BE2C (cell line): ENCODE measurements at regions not wholly inside any gene's neighbourhood (a gene's known extent, or its start where the extent isn't known, plus 50 kb on each side); places are given as distances from the start of the nearest gene placed in this dataset.
A peak's percentile ranks its signal among the peaks of the same experiment; 100 is the strongest.

ENCODE experiments used
- DNase-seq: peaks from one replicate; pipeline ENCODE4 v3.0.0-alpha.2; 2020
- H3K27me3 ChIP-seq: fragments of 250-450 bp; sonication (Bioruptor Pico); 2 replicates; pipeline ENCODE4 v1.5.1; 2020; ENCODE audit warnings: mild to moderate bottlenecking
- H3K36me3 ChIP-seq: fragments of 250-450 bp; sonication (Bioruptor Pico); 2 replicates; pipeline ENCODE4 v1.5.1; 2020; ENCODE audit warnings: mild to moderate bottlenecking
- H3K4me1 ChIP-seq: fragments of 250-450 bp; sonication (Bioruptor Pico); 2 replicates; pipeline ENCODE4 v1.5.1; 2020
- H3K4me3 ChIP-seq: 2 replicates; pipeline ENCODE4 v1.5.1; 2011; ENCODE audit warnings: low read depth, low read length
- H3K9me3 ChIP-seq: fragments of 250-450 bp; sonication (Bioruptor Pico); 2 replicates; pipeline ENCODE4 v1.5.1; 2020
- TF ChIP-seq, protein P1 (sequence below): IDR thresholded peaks from 2 replicates; pipeline ENCODE4 v1.5.1; 2012; ENCODE audit warnings: mild to moderate bottlenecking, low read depth, low read length

DNA sequence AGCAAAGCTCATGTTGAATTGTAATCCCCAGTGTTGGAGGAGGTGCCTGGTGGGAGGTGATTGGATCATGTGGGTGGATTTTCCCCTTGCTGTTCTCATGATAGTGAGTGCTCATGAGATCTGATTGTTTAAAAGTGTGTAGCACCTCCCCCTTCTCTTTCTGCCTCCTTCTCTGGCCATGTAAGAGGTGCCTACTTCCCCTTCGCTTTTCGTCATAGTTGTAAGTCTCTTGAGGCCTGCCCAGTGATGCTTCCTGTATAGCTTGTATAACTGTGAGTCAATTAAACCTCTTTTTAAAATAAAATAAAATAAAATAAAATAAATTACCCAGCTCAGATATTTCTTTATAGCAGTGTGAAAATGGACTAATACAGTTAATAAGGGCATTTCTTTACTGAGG, 1025.7 kb downstream of the PLA2G4A start:
- Histone ChIP-seq H3K27me3 (no peaks in the 10 kb centered on the region), H3K4me1 (peaks cover 20% of the 10 kb centered on the region), H3K36me3 (no peaks in the 10 kb centered on the region), H3K4me3 (no peak overlapping the region), H3K9me3 (no peaks in the 10 kb centered on the region)
- TF ChIP-seq, protein P1, sequence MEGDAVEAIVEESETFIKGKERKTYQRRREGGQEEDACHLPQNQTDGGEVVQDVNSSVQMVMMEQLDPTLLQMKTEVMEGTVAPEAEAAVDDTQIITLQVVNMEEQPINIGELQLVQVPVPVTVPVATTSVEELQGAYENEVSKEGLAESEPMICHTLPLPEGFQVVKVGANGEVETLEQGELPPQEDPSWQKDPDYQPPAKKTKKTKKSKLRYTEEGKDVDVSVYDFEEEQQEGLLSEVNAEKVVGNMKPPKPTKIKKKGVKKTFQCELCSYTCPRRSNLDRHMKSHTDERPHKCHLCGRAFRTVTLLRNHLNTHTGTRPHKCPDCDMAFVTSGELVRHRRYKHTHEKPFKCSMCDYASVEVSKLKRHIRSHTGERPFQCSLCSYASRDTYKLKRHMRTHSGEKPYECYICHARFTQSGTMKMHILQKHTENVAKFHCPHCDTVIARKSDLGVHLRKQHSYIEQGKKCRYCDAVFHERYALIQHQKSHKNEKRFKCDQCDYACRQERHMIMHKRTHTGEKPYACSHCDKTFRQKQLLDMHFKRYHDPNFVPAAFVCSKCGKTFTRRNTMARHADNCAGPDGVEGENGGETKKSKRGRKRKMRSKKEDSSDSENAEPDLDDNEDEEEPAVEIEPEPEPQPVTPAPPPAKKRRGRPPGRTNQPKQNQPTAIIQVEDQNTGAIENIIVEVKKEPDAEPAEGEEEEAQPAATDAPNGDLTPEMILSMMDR = no peak
- no peak for DNase-seq

DNA sequence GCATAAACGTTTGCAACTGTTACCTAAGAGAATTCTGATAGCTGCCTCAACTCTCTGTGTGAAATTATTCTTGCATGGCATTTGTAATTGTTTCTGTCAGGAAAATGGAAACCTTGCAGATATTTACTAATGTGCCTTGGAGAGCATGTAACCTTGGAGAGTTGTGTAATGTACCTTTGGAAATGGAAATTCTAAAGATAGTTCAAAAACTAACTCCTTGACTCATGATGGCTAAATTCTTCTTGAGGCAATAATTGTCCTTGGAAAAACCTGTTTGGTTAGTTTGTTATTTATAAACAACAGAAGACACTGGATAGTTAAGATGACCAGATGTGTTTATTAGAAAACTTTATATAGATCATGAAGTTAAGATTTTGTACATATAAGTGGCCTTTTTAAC, 1033.8 kb downstream of the PLA2G4A start:
- Histone ChIP-seq H3K4me3 (no peak overlapping the region), H3K27me3 (no peaks in the 10 kb centered on the region), H3K9me3 (no peaks in the 10 kb centered on the region), H3K36me3 (no peaks in the 10 kb centered on the region), H3K4me1 (no peaks in the 10 kb centered on the region; the same call in 1 of the 2 replicates)
- no peak for DNase-seq
- TF ChIP-seq, protein P1 = no peak

GRCh38 chr1:187870552-187870951, 1041.8 kb downstream of the PLA2G4A start:
- Histone ChIP-seq H3K4me1 (peaks cover 27% of the 10 kb centered on the region), H3K27me3 (no peaks in the 10 kb centered on the region), H3K36me3 (no peaks in the 10 kb centered on the region; the same call in 1 of the 2 replicates), H3K4me3 (0 out of 2 replicates have a peak overlapping the region, but pooled peaks have one; percentile 8), H3K9me3 (no peaks in the 10 kb centered on the region)
- TF ChIP-seq, protein P1 = no peak
- DNase-seq = no peak

GRCh38 chr1:187871177-187871845, 1042.6 kb downstream of the PLA2G4A start:
- H3K9me3 ChIP-seq = no peaks in the 10 kb centered on the region
- H3K27me3 ChIP-seq = no peaks in the 10 kb centered on the region
- no peak overlapping the region for H3K4me3 ChIP-seq
- no peaks in the 10 kb centered on the region; the same call in 1 of the 2 replicates for H3K36me3 ChIP-seq
- H3K4me1 ChIP-seq = peaks cover 27% of the 10 kb centered on the region
- TF ChIP-seq, protein P1 = no peak
- DNase-seq = peak; percentile 66

DNA sequence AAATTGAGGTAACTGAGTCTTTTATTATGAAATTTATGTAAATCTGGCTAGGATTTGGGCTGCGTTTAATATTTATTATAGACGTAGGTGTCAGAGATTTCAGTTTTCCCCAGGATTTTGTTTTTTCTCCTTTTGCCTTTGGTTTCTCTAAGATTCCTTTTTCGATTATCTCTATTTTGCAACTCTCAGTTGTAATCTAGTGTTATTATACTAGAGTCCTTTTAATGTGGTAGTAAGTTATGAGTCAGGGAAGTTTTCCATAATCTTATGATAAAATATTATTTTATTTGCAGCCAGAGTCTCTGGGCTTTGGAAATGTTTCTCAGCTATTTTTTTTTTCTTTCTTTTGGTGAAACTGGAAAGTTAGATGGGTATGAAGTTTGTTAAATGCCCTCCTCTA, 1043.8 kb downstream of the PLA2G4A start:
- H3K4me1 ChIP-seq = peaks cover 27% of the 10 kb centered on the region
- no peak overlapping the region for H3K4me3 ChIP-seq
- H3K27me3 ChIP-seq = no peaks in the 10 kb centered on the region
- no peaks in the 10 kb centered on the region; the same call in 1 of the 2 replicates for H3K36me3 ChIP-seq
- TF ChIP-seq, protein P1 = no peak
- no peak for DNase-seq
- H3K9me3 ChIP-seq = no peaks in the 10 kb centered on the region

GRCh38 chr1:187873126-187873525, 1044.4 kb downstream of the PLA2G4A start:
- Histone ChIP-seq H3K27me3 (no peaks in the 10 kb centered on the region), H3K4me1 (peaks cover 29% of the 10 kb centered on the region), H3K4me3 (no peak overlapping the region), H3K9me3 (no peaks in the 10 kb centered on the region), H3K36me3 (no peaks in the 10 kb centered on the region; the same call in 1 of the 2 replicates)
- TF ChIP-seq, protein P1 = no peak
- no peak for DNase-seq
